GM20431 (cell line): ENCODE measurements at regions not wholly inside any gene's neighbourhood (a gene's known extent, or its start where the extent isn't known, plus 50 kb on each side); places are given as distances from the start of the nearest gene placed in this dataset.

ENCODE experiments used
- in situ Hi-C: fragments of 300-500 bp; cut with MseI, MboI; formaldehyde crosslinking; loops from one replicate; pipeline ENCODE4 v1.15.0; 2020; ENCODE audit warnings: low sequenced_read_pairs; ENCODE audit not compliant: unreplicated experiment

DNA sequence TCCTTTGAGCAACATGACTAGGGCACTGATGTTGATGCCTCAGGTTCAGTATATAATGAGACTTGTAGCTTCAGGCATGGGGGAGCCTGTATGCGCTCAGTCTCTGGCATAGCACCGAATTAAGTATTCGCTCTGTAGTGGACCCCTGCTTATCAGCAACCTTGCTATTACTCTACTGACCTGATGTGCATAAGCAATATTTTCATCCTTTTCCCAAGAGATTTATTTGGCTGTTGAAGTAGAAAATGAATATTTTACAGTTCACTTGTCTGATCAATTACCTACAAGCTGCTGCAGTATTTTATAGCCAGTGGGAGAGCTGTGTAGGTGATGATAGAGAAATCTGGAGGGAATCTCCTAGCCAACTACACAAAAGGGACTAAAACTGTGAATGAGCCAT is 781.6 kb upstream of the PHF14 start:
- in situ Hi-C loops: no loop called here

DNA sequence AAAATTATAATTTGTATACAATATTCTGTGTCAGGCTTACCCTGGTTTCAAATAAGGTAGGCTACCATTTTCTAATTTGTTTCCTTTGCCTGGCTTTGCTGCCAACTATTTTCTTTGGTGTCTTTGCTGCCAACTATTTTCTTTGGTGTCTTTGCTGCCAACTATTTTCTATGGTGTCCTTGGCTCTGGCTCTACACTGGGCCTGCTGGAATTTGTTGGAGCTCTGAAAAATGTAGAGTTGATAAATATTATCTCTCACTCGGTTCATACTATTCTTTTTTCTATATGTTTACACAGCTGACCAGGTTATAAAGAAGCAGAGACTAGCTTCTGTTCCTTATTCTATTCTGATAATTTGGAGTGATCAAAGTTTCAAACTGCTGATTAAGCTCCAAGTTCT is 768.0 kb upstream of the PHF14 start:
- in situ Hi-C loops: no loop called here

DNA sequence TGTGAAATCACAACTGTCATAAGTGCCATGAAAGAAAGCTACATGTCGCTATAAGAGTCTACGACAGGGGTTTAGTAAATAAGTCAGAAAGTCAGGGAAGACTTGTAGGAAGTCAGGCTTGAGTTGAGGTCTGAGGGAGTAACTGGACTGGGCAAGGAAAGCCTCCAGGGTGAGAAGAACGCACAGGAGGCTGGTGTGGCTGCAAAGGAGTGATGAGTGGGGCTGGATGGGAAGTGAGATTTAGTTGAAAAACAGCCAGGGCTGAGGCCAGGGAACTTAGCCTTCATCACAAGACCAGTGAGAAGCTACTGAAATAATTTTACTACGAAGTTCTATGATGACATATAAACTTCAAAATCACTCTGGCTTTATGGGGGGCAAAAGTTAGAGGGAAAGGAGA is 763.7 kb upstream of the PHF14 start:
- in situ Hi-C loops: no loop called here

DNA sequence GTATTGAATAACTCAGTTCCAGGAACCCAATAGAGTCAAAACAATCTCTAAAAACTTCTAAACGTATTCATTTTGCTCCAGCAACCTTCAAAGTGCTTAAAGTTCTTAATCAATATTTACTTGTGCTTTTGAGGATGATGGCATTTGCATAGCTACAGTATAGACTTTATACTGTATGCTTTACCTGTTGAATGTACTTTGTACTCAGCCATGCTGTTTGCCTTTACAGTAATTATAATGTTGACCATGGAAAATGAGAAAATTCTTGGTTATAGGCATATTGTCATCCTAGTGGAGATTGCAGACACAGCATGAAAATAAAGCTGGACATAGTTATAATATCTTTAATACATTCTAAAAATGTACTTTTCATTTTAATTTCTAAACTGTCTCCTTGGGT is 762.7 kb upstream of the PHF14 start:
- in situ Hi-C loops: no loop called here

DNA sequence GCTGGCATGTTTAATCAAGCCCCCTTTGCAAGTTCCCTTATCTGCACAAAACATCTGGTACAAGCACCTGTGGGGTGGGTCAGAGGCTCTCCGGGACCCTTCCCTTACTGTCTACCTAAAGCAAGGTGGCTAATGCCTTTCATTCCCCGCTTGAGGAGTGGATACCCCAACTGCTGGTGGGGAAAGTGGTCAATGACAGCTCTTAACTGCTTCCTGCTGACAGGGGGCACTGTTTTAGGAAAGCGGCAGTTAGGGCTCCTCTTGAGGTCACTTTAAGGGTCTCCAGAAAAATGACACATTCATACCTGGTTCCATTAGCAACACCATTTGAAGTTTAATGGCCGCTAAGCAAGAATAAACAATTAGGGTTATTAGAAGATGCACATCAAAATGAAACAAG is 761.8 kb upstream of the PHF14 start:
- in situ Hi-C loops: no loop called here

DNA sequence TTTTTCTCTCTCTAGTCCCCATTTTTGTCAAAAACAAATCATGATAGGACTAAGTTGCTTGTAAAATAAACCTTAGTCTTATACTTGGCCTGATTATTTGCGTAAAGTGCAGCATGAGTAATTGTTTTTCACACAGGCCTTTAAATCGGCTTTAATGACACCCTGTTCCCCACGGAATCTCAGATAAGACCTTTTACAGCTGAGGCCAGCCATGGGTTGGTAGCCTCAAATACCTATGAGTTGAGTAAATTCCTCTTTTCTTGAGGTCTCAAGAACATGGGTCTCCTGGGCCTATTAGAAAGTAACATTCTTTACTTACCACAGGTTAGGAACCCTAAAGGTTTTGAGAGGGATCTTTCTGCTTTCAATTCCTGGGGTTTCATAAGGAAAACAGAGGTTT is 761.0 kb upstream of the PHF14 start:
- in situ Hi-C loops: no loop called here

DNA sequence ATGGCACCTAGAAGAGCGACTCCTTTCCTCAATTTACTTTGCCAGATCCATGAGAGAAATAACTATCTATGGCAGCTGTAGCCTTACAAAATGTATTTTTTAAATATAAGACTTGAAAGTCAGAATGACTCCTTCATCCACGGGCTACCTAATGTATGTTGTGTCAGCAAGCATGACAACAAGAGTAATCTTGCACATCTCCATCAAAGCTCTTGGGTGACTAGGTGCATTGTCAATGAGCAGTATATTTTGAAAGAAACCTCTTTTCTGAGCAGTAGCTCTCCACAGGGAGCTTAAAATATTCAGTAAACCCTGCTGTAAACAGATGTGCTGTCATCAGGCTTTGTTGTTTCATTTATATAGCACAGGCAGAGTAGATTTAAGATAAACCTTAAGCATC is 757.2 kb upstream of the PHF14 start:
- in situ Hi-C loops: no loop called here

DNA sequence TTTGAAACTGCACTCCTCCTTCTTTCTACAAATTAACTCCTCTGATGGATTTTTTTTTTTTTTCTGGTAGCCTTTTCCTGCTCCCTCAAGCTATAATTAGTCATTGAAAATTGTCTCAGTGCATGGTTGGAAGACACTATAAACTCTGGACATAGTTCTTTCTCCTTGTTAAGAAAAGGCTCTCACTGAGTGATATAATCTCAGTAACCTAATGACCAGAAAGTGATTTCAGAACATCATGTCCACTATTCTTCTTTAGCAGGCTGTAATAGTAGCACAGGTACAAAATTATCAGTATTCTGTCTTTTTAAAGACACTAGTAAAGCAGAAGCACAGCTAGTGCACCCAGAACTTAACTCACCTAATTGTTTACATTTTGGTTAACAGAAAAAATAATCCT is 752.6 kb upstream of the PHF14 start:
- in situ Hi-C loops: no loop called here

DNA sequence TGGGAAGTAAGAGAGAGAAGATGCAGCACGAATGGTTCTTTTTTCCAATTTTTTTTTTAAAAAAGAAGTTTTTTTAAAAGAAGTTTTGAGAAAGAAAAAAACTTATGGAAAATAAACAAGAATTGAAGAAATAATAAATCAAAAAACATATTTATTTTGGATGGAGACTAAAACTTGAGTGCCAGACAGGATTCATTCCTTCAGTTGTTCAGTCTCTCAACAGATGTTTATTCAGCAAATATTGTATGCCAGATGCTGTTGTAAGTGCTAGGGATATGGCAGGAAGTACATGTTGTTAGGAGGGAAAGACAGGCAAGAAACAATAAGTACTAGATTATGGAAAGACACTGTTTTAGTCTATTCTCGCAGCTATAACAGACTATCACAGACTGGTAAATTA is 750.7 kb upstream of the PHF14 start:
- in situ Hi-C loops: no loop called here

DNA sequence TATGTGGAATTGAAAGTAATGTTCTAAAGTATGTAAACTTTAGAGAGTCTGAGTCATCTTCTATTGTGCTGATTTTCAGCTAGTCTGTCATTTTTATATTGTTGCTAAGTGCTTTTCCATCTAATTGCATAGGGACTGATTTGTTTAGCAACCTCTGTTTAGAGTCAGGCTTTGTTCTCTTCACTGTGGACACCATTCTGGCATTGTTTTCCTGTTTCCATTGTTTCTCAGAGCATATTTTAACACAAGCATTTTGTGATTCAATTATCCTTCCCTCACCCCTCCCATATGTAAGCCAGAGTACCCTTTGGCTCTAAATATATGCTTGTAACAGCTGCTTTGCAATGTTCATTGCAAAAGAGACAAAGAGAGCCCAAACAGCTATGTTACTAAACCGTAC is 748.4 kb upstream of the PHF14 start:
- in situ Hi-C loops: no loop called here

DNA sequence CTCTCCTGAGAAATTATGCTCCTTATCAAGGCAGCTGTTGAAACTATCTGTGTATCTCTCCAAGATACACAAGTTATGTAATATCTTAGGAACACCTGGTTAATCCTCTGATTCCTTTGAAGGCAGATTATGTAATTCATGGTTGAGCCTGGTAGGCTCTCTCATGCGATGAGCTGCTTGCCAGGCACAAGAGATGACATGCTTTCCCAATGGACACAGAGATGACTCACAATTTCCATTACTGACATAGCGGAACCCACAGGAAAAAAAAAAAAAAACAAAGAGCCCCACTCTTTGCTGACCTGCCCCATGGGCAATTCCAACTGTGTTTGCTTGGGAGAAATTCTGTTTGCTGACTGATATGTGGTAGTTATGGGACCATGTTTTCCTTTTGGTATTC is 736.4 kb upstream of the PHF14 start:
- in situ Hi-C loops: no loop called here

DNA sequence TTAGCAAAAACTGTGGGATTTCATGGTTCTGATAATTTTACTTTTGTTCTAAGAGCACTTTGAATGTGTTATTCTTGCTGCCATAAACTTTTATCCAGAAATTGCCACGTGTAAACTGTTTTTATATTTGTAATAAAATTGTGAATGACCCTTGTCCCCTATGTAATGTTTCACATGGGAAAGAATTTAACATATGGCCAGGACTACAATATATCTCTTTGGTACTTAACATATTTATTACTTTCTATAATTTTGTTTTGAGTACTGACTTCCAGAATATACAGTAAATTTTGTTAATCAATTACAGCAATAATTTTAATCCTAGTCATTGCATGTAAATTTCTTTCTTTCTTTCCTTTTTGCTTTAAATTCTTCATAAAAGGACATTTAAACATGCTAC is 735.0 kb upstream of the PHF14 start:
- in situ Hi-C loops: no loop called here

DNA sequence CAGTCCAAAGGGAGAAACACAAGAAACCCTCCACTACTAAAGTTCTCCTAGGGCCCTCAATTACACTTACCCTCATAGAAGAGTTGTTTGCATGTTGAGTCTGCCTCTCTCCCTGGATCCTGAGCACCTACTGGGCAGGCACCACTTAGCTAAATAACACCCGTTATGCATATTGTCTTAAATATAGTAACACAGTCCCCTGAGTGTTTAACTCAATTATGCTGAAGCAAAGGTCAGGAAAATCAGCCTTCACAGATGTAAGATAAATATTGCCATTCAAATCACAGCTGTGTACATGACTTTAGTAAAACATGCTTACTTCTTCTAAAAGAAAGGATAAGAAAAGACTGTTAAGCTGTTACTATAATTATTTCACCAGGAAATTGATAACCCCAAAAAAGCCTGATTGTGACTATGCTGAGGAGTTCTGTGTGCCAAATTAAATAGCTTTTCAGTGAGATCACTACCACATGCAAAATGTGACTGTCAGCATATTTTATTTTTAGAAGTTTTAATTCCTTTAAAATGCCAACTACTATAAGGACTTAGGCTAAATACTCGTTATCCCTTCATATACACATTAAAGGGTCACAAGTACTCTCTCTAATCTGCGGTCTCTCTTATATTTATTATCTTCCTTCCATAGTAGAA is 733.9 kb upstream of the PHF14 start:
- in situ Hi-C loops: no loop called here

DNA sequence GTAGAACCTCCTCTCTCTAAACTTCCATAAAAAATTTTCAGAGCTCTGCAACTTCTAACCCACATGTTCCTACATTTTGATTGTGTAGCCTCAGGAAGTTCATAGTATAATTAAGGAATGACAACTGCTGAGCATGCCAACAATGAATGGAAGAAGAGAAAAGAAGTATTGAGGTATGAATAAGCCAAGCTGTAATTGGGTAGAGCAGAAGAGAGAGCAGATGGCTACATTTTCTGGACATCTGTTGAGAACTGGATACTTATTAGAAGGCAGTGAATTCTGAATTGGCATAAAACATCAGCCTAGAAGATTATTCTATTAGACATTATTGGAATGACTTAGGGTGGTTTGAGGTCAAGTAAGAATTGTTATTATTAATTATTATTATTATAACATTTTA is 728.3 kb upstream of the PHF14 start:
- in situ Hi-C loops: no loop called here

DNA sequence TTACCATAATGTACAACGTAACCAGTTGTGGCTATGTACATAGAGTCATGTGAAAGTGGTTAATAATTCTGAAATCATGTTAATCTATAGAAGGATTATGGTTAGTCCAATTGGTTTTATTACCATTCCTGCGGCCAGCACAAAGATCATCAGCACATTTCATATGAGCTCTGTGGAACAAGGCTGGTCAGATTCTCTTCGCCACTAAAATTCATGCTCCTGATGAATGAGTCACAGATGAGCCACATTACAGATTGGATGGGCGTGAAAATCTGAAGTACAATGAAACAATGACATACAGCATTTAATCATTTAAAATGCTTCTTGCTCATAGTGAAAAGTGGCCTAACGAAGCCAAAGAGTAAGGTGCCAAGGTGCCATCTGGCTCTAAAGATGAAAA is 716.2 kb upstream of the PHF14 start:
- in situ Hi-C loops: no loop called here

DNA sequence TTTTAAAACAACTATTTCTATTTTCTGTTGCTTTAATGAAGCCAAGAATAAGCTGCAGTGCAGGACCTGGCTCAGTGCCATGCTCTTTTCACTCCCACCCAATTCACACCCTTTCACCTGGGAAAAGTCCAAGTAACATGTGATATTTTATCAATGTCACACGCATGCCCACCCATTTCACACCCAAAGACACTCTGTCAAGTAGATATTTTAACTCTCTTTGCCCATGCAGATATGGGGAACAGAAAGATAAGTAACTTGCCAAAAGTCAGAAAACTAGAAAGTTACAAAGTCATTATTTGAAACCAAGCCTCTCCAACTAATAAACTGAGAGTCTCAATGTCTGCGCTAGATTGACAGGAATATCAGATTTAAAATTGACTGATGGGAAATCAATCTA is 706.7 kb upstream of the PHF14 start:
- in situ Hi-C loops: no loop called here

DNA sequence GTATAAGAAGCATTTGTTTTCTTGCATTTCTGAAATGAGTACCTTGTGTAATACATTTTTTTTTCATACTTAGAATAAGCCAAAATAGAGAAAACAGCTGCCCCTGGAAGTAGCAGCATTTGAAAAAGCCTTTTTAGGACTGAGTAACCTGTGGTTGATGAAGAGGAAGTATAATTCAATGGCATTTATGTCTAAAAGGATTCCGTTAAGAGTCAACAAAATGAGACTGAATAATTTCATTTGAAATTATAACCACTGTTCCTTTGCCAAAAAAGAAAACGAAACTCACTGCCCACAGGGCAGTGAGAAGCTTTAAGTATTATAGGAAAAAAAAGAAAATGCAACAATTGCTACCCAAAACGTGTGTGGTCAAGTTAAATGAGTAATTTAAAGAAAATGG is 705.6 kb upstream of the PHF14 start:
- in situ Hi-C loops: no loop called here

DNA sequence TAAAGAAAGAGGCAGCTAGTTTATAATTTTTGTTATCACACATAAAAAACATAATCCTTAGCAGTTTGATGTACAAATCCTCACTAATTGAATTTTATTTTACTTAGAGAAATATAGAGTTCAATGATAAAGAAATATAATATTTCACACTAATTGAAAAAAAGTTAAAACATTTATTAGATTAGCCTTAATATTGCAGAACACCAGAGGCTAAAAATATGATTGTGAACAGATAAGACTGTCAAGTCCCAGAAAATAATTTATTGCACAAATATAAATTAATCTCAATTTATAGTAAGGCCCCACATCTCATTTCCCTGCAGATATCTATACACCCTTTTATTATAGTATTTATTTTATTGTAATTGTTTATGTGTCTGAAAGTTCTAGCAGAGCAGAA is 690.8 kb upstream of the PHF14 start:
- in situ Hi-C loops: no loop called here

DNA sequence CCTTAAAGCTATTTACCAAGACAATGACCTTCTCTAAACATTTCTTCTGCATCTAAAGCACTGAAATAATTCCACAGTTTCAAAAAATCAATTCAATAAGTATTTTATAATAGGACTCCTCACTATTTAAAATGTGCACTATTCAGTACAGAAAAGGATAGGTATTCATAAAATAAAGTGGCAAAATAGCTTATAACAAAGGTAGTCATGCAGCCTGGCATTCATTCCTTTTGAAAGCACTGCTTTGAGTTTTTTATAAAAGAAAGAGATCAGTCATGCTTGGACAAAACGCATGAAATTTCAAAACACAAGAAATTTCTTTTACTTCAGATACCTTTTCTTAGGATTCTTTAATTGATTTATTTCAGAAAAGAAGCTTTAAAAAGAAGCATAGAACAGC is 689.7 kb upstream of the PHF14 start:
- in situ Hi-C loops: no loop called here

DNA sequence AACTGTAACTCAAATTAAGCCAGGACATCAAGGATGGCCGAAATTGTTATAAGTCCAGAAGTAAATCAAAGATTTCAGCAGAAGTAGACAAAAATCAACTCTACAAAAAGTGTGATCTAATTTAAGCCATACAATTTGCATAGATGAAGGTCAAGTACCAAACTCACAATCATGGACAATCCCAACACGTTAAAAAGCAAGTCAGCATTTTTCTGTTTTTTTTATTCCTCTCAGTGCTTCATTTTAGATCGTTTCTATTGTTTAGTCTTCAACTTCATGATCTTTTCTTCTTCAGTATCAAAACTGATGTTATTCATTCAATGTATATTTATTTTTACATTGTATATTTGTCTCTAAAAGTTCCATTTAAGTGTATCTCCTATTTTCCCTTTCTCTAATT is 674.3 kb upstream of the PHF14 start:
- in situ Hi-C loops: no loop called here

DNA sequence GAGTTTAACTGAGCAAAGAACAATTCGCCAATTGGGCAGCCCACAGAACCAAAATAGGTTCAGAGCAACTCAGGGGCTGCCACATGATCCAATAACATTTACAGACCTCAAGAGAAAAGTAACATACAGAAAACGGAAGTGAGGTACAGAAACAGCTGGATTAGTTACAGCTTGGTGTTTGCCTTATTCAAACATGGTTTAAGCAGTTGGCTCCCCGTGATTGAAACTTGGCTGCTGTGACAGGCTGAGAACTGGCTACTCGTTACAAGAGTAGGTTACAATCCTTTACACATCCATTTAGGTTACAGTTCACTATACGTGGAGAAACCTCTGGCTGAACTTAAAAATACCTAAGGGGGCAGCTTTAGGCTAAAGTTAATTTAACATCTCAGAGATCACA is 673.1 kb upstream of the PHF14 start:
- in situ Hi-C loops: no loop called here

DNA sequence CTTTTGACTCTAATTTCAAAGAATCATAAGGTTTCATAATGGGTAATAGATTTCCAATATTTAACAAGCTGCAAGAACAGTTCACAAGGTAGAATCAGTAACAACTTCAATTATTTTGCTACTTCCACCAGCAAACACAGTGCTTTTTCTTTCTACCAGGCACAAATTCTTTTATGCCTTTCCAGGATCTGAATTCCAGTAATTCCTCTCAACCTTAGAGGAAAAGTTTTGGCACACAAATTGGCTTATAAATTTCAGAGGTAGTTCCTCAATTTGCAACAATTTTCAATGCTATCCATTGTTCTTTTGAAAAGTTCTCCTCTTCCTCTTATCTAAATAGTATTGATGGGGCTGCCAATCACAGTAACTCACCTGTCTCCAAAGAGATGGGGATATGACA is 665.4 kb upstream of the PHF14 start:
- in situ Hi-C loops: no loop called here

DNA sequence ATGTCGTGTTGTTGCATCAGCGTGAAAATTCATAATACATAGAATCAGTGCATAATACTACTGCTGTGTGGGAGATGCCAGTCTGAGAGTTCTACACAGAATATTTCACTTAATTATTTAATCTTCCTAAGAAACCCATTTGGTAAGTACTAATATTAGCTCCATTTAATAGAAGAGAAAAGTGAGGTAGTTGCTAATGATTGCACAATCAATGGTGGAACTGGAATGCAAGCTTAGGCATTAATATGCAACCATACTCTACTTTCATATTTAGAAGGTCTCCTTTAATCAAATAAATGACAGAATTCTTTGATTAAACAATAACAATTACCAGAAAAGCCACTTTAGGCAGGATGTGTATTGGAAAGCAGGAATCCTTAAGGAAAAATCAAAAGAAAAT is 660.7 kb upstream of the PHF14 start:
- in situ Hi-C loops: no loop called here
